Heart right ventricle (tissue), 16 donors: ENCODE measurements at regions not wholly inside any gene's neighbourhood (a gene's known extent, or its start where the extent isn't known, plus 50 kb on each side); places are given as distances from the start of the nearest gene placed in this dataset.

Experiments used
- ATAC-seq, 8 donors: fragments of 200-7000 bp; cut with Tn5 transposase; one replicate each; pipeline ENCODE4 v1.9.1; 2020; ENCODE audit warnings: mild to moderate bottlenecking in 8 of 8, moderate library complexity in 8 of 8, moderate number of reproducible peaks in 1 of 8
- DNase-seq, 2 donors: peaks; one replicate each; pipeline ENCODE4 v3.0.0-alpha.2; 2020
- H3K27ac ChIP-seq, 10 donors: fragments of 200-600 bp; sonication (generic) in 2 of 10; one replicate each; pipeline versions ENCODE4 v1.5.0 to v1.8.0; 2020 to 2022; ENCODE audit warnings: mild to moderate bottlenecking in 3 of 10
- H3K27me3 ChIP-seq, 7 donors: fragments of 200-600 bp; one replicate each; pipeline ENCODE4 v1.8.0; 2021 to 2022; ENCODE audit warnings: mild to moderate bottlenecking in 2 of 7
- H3K36me3 ChIP-seq, 9 donors: fragments of 200-600 bp; sonication (generic) in 1 of 9; one replicate each; pipeline versions ENCODE4 v1.5.0 to v1.8.0; 2020 to 2022; ENCODE audit warnings: mild to moderate bottlenecking in 2 of 9
- H3K4me1 ChIP-seq, 9 donors: fragments of 200-600 bp; sonication (generic) in 1 of 9; one replicate each; pipeline versions ENCODE4 v1.5.0 to v1.8.0; 2020 to 2022; ENCODE audit warnings: mild to moderate bottlenecking in 4 of 9
- H3K4me3 ChIP-seq, 10 donors: fragments of 200-600 bp; sonication (generic) in 2 of 10; one replicate each; pipeline versions ENCODE4 v1.5.0 to v1.8.0; 2020 to 2022; ENCODE audit warnings: mild to moderate bottlenecking in 7 of 10, moderate library complexity in 2 of 10
- H3K9me3 ChIP-seq, 11 donors: fragments of 200-600 bp in 10 of 11; sonication (generic) in 2 of 11; one replicate each; pipeline versions ENCODE4 v1.5.0 to v1.8.0; 2013 to 2022; ENCODE audit warnings: mild to moderate bottlenecking in 2 of 11, control low read depth in 1 of 11, moderate library complexity in 1 of 11
- CTCF ChIP-seq, 9 donors: fragments of 200-600 bp; sonication (generic) in 2 of 9; IDR thresholded peaks; one replicate each; pipeline versions ENCODE4 v1.5.0 to v1.8.0; 2021 to 2022; ENCODE audit warnings: antibody characterized with exemption in 9 of 9, mild to moderate bottlenecking in 5 of 9, moderate library complexity in 1 of 9
- WGBS, 2 donors: extraction: QIAGEN DNeasy Blood & Tissue Kit; methylation state at CpG; one replicate each; pipeline ENCODE4 v1.1.7; 2013; ENCODE audit warnings: inconsistent platforms in 1 of 2; 5-methylcytosine and 5-hydroxymethylcytosine counted together
- intact Hi-C, 10 donors: fragments of 100-400 bp; cut with DNase I; formaldehyde crosslinking; loops; one replicate each; pipeline versions ENCODE4 v1.11.1 to v1.14.2; 2022
- donor health status: Arrhythmogenic right ventricular cardiomyopathy.
- donor health status: ischemic (EF 13 %, LVEDD 7.1; RV severe dilation, severe dysfunction).
- donor health status: healthy with polysubstance abuse.
- donor health status: DM: no; HTN: yes; CAD: no.
- donor health status: DM: no; HTN: no; CAD: no.
- donor health status: ischemic (EF 25% LVEDD 6.9; RV normal size, moderate dysfunction).
- donor health status: ischemic (EF 25% LVEDD 5.7; RV mildly dilated, moderate dysfunction).
- donor health status: healthy.
- donor health status: DM: yes; HTN: yes; CAD: no.
- donor health status: Ischemic cardiomyopathy.
- donor health status: ischemic (EF 35%, LVEDD 5.7; RV mildly dilated, moderate dysfunction).
- donor health status: nonischemic (EF 11% LVEDD 7.7; RV severe dilation, severe dysfunction).
- donor health status: DM: yes; HTN: yes; CAD: no.
- donor health status: PGD.
- donor health status: ischemic (EF 29% LVEDD 5.4; RV normal size, mild dysfunction).
- donor health status: nonischemic (EF 23%, LVEDD 6.1; RV moderate dilation, normal function).

DNA sequence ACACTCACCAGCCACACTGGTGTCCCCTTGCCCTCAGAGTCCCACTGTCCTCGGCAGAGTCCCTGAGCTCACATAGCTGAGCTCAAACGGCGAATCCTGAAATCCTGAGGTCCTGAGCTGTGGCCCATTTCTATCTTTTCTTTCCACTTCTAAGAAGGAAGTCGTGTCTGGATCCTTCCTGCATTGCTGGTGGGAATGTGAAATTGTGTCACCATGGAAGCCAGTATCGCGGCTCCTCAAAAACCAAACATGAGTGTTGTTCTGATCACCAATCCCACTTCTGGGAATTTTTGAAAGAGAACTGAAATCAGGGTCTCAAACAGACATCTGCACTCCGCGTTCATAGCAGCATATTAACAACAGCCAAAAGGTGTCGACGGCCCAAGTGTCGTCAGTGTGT, 244.7 kb downstream of the EIPR1 start:
- ATAC-seq (no peak), DNase-seq (no peak)
- intact Hi-C loops, result no loop called here
- Histone ChIP-seq H3K36me3 (no peaks in the 10 kb centered on the region), H3K27me3 (peaks cover 0 to 21% (median 8%) of the 10 kb centered on the region in 7 donors), H3K27ac (no peak overlapping the region), H3K4me3 (no peak overlapping the region), H3K9me3 (peaks cover 0 to 18% (median 0%) of the 10 kb centered on the region in 11 donors), H3K4me1 (peaks cover 0 to 3% (median 0%) of the 10 kb centered on the region in 9 donors)
- 72 to 74% methylated on average over 11 of the region's 11 CpGs for WGBS, 2 donors
- TF ChIP-seq CTCF (IDR thresholded peaks at IDR 0.05), result no peak

GRCh38 chr2:3132466-3132865, 245.2 kb downstream of the EIPR1 start:
- H3K4me3 ChIP-seq, result no peak overlapping the region
- no peaks in the 10 kb centered on the region for H3K36me3 ChIP-seq
- H3K4me1 ChIP-seq, result peaks cover 0 to 7% (median 0%) of the 10 kb centered on the region in 9 donors
- peaks cover 0 to 18% (median 0%) of the 10 kb centered on the region in 11 donors for H3K9me3 ChIP-seq
- peaks cover 0 to 21% (median 8%) of the 10 kb centered on the region in 7 donors for H3K27me3 ChIP-seq
- WGBS, 2 donors, result 82 to 91% methylated on average over 10 of the region's 10 CpGs
- DNase-seq (no peak), ATAC-seq (no peak)
- no peak overlapping the region for H3K27ac ChIP-seq
- intact Hi-C loops, result no loop called here
- no peak for TF ChIP-seq CTCF (IDR thresholded peaks at IDR 0.05)

GRCh38 chr2:3131636-3132326, 245.8 kb downstream of the EIPR1 start:
- ATAC-seq (no peak), DNase-seq (no peak)
- no peak for TF ChIP-seq CTCF (IDR thresholded peaks at IDR 0.05)
- Histone ChIP-seq H3K36me3 (no peaks in the 10 kb centered on the region), H3K4me3 (no peak overlapping the region), H3K9me3 (peaks cover 0 to 18% (median 0%) of the 10 kb centered on the region in 11 donors), H3K4me1 (peaks cover 0 to 13% (median 0%) of the 10 kb centered on the region in 9 donors), H3K27me3 (peaks cover 0 to 21% (median 8%) of the 10 kb centered on the region in 7 donors), H3K27ac (no peak overlapping the region)
- WGBS, 2 donors, result 71 to 72% methylated on average over 22 of the region's 22 CpGs
- intact Hi-C loops, result no loop called here

GRCh38 chr2:3130889-3131635, 246.6 kb downstream of the EIPR1 start:
- Histone ChIP-seq H3K27me3 (peaks cover 0 to 21% (median 8%) of the 10 kb centered on the region in 7 donors), H3K4me3 (no peak overlapping the region), H3K4me1 (peaks cover 0 to 16% (median 0%) of the 10 kb centered on the region in 9 donors), H3K36me3 (no peaks in the 10 kb centered on the region), H3K27ac (no peak overlapping the region), H3K9me3 (peaks cover 0 to 18% (median 0%) of the 10 kb centered on the region in 11 donors)
- ATAC-seq, result no peak
- intact Hi-C loops, result no loop called here
- TF ChIP-seq CTCF (IDR thresholded peaks at IDR 0.05), result no peak
- no peak for DNase-seq
- 55 to 57% methylated on average over 19 of the region's 19 CpGs for WGBS, 2 donors
